HEK293T (cell line): ENCODE measurements at regions not wholly inside any gene's neighbourhood (a gene's known extent, or its start where the extent isn't known, plus 50 kb on each side); places are given as distances from the start of the nearest gene placed in this dataset.

Experiments
- CTCF ChIA-PET: fragments of 350-600 bp; formaldehyde crosslinking; extraction: SDS; loops from one replicate; lab custom pipeline; 2021; ENCODE audit warnings: antibody characterized with exemption, inconsistent platforms; lab: Yijun Ruan, JAX
- POLR2A ChIA-PET: fragments of 350-600 bp; formaldehyde crosslinking; extraction: SDS; loops from one replicate; lab custom pipeline; 2020; ENCODE audit warnings: antibody characterized with exemption, inconsistent platforms; lab: Yijun Ruan, JAX
- DNase-seq: peaks from one replicate; pipeline ENCODE4 v3.0.0; 2012; ENCODE audit warnings: mixed read lengths; ENCODE audit errors: extremely low spot score
- ARNT ChIP-seq: fragments of 450-650 bp; IDR thresholded peaks from 2 replicates; pipeline ENCODE4 v1.6.1; 2017; ENCODE audit warnings: mild to moderate bottlenecking
- BHLHE40 ChIP-seq: fragments of 450-650 bp; IDR thresholded peaks from 2 replicates; pipeline ENCODE4 v1.6.1; 2016; ENCODE audit warnings: mild to moderate bottlenecking, moderate library complexity, borderline replicate concordance
- CTBP1 ChIP-seq: fragments of 450-650 bp; IDR thresholded peaks from 2 replicates; pipeline ENCODE4 v1.6.1; 2016; ENCODE audit warnings: borderline replicate concordance
- ELF4 ChIP-seq: fragments of 450-650 bp; IDR thresholded peaks from 2 replicates; pipeline ENCODE4 v1.6.1; 2017; ENCODE audit warnings: antibody characterized with exemption
- FOXA1 ChIP-seq: fragments of 450-650 bp; IDR thresholded peaks from 2 replicates; pipeline ENCODE4 v1.6.1; 2016; ENCODE audit warnings: mild to moderate bottlenecking
- FOXK2 ChIP-seq: fragments of 450-650 bp; IDR thresholded peaks from 2 replicates; pipeline ENCODE4 v1.6.1; 2016; ENCODE audit warnings: mild to moderate bottlenecking
- FOXM1 ChIP-seq: fragments of 450-650 bp; IDR thresholded peaks from 2 replicates; pipeline ENCODE4 v1.6.1; 2017; ENCODE audit warnings: mild to moderate bottlenecking, borderline replicate concordance
- HDGF ChIP-seq: fragments of 450-650 bp; IDR thresholded peaks from 2 replicates; pipeline ENCODE4 v1.6.1; 2017; ENCODE audit warnings: antibody characterized with exemption, borderline replicate concordance
- L3MBTL2 ChIP-seq: fragments of 450-650 bp; conservative IDR thresholded peaks from 2 replicates; pipeline ENCODE4 v1.6.1; 2016; ENCODE audit warnings: mild to moderate bottlenecking
- LEF1 ChIP-seq: fragments of 450-650 bp; IDR thresholded peaks from 2 replicates; pipeline ENCODE4 v1.6.1; 2017; ENCODE audit warnings: mild to moderate bottlenecking, borderline replicate concordance
- NFRKB ChIP-seq: fragments of 450-650 bp; IDR thresholded peaks from 2 replicates; pipeline ENCODE4 v1.6.1; 2016; ENCODE audit warnings: mild to moderate bottlenecking, moderate library complexity
- PKNOX1 ChIP-seq: fragments of 450-650 bp; IDR thresholded peaks from 2 replicates; pipeline ENCODE4 v1.6.1; 2016
- SP1 ChIP-seq: fragments of 450-650 bp; IDR thresholded peaks from 2 replicates; pipeline ENCODE4 v1.6.1; 2017
- SUZ12 ChIP-seq: fragments of 450-650 bp; IDR thresholded peaks from 2 replicates; pipeline ENCODE4 v1.6.1; 2016; ENCODE audit warnings: mild to moderate bottlenecking
- TARDBP ChIP-seq: fragments of 450-650 bp; IDR thresholded peaks from 2 replicates; pipeline ENCODE4 v1.6.1; 2016
- ZNF384 ChIP-seq: fragments of 450-650 bp; IDR thresholded peaks from 2 replicates; pipeline ENCODE4 v1.6.1; 2016

GRCh38 chr12:132411457-132411856 is 78.5 kb upstream of the FBRSL1 start:
- TF ChIP-seq LEF1 = no peak
- no peak for TF ChIP-seq ARNT
- no peak for TF ChIP-seq L3MBTL2
- TF ChIP-seq CTBP1 = no peak
- no peak for TF ChIP-seq SP1
- TF ChIP-seq ZNF384 = no peak
- no peak for TF ChIP-seq NFRKB
- no peak for TF ChIP-seq ELF4
- no peak for TF ChIP-seq HDGF
- no peak for TF ChIP-seq FOXK2
- TF ChIP-seq BHLHE40 = no peak
- ChIA-PET CTCF (no interaction called here), POLR2A (no interaction called here)
- DNase-seq = no peak

- POLR2A ChIA-PET = no interaction called here
- DNase-seq = no peak
- CTCF ChIA-PET = no interaction called here
- TF ChIP-seq L3MBTL2 (no peak), PKNOX1 (no peak), ZNF384 (no peak), BHLHE40 (no peak), CTBP1 (no peak), SUZ12 (no peak), ARNT (no peak), LEF1 (no peak), FOXM1 (no peak)
Measured at GRCh38 chr12:132410849-132411248, 79.1 kb upstream of the FBRSL1 start.

- DNase-seq = no peak
- CTCF ChIA-PET = no interaction called here
- POLR2A ChIA-PET = no interaction called here
- no peak for TF ChIP-seq SP1
- TF ChIP-seq ELF4 = no peak
- no peak for TF ChIP-seq HDGF
- no peak for TF ChIP-seq CTBP1
- TF ChIP-seq LEF1 = no peak
- TF ChIP-seq BHLHE40 = no peak
- TF ChIP-seq TARDBP = no peak
- TF ChIP-seq NFRKB = no peak
- no peak for TF ChIP-seq SUZ12
- TF ChIP-seq L3MBTL2 = no peak
- no peak for TF ChIP-seq ZNF384
Measured at GRCh38 chr12:132410296-132410625, 79.7 kb upstream of the FBRSL1 start.

- POLR2A ChIA-PET = no interaction called here
- DNase-seq = no peak
- CTCF ChIA-PET = no interaction called here
- no peak for TF ChIP-seq PKNOX1
- no peak for TF ChIP-seq ARNT
- TF ChIP-seq HDGF = no peak
- TF ChIP-seq CTBP1 = no peak
- no peak for TF ChIP-seq SP1
- no peak for TF ChIP-seq SUZ12
- no peak for TF ChIP-seq ZNF384
- TF ChIP-seq BHLHE40 = no peak
- no peak for TF ChIP-seq L3MBTL2
- TF ChIP-seq FOXA1 = no peak
- no peak for TF ChIP-seq NFRKB
- TF ChIP-seq FOXK2 = no peak
- TF ChIP-seq ELF4 = no peak
- no peak for TF ChIP-seq LEF1
- TF ChIP-seq FOXM1 = no peak
Measured at GRCh38 chr12:132409495-132410295, 80.3 kb upstream of the FBRSL1 start.

- no peak for DNase-seq
- ChIA-PET CTCF (no interaction called here), POLR2A (no interaction called here)
- no peak for TF ChIP-seq LEF1
Measured at GRCh38 chr12:132408626-132409494, 79.5 kb upstream of the GALNT9 start.

- ChIA-PET POLR2A (no interaction called here), CTCF (no interaction called here)
- TF ChIP-seq PKNOX1 = no peak
- TF ChIP-seq FOXA1 = no peak
- no peak for TF ChIP-seq FOXM1
- DNase-seq = no peak
Measured at GRCh38 chr12:132407992-132408391, 78.6 kb upstream of the GALNT9 start.
